Hematopoietic multipotent progenitor cell treated with erythropoietin and hydrocortisone succinate and interleukin-3 and kit ligand, for 17 days (in vitro differentiated cells): ENCODE measurements at regions not wholly inside any gene's neighbourhood (a gene's known extent, or its start where the extent isn't known, plus 50 kb on each side); places are given as distances from the start of the nearest gene placed in this dataset.
"Not testable (repeated sequence)": the region's sequence is repeated elsewhere in the genome, so short reads cannot be mapped to it uniquely, and the experiment has no call there.

Experiments
- DNase-seq: peaks from one replicate; pipeline ENCODE4 v3.0.0-alpha.2; 2015; ENCODE audit warnings: low spot score

DNA sequence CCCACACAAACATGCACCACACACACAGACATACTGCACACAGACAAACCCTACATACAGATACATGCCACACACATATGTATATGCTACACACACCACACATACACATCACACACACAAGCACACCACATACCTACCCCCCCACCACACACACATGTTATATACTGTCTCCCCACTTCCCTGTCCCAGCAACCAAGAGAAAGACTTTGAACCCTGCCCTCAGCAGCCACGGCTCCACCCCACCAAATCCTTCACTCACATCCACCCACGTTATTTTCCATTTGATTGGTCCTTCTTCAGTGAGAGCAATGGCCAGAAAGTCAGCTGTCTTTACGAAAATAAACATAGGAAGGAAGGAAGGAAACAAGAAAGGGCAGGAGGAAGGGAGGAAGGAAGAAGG lies 479.8 kb downstream of the DIRAS2 start:
- DNase-seq = no peak

DNA sequence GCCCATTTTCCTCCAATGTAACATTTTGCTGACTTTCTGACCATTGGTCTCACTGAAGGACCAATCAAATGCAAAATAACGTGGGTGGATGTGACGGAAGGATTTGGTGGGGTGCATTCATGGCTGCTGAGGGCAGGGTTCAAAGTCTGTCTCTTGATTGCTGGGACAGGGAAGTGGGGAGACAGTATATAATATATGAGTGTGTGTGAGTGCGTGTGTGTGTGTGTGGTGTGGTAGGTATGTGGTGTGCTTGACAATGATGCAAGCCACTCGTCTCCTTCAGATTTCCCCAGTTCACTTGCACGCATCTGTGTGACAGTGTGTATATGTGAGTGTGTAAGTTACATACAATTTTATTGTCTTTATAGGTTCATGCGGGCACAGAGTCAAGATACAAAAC lies 477.3 kb downstream of the DIRAS2 start:
- DNase-seq = no peak

DNA sequence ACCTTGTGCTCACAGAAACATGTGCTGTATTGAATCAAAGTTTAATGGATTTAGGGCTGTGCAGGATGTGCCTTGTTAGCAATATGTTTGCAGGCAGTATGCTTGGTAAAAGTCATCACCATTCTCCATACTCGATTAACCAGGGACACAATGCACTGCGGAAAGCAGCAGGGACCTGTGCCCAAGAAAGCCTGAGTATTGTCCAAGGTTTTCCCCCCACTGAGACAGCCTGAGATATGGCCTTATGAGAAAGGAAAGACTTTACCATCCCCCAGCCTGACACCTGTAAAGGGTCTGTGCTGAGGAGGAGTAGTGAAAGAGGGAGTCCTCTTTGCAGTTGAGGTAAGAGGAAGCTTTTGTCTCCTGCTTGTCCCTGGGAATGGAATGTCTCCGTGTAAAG lies 476.2 kb downstream of the DIRAS2 start:
- not testable (repeated sequence) for DNase-seq

DNA sequence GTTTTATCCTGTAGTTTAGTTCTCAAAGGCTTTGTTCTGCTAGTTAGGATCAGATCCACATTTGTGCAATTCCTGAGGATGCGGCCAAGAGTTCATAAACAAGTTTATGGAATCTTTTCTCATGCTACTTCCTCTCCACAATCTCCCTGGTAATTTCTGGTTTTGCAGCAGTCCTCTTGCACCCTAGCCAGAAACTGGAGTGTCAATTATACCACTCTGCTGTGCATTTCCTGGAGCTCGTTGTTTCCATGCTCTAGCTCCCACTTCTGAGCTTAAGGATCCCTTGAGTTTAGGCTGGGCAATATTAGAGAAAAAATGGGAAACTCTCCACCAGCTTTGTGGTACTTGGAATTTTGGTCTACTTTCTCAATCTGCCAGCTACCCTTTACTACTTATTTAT lies 474.7 kb downstream of the DIRAS2 start:
- DNase-seq = no peak

- no peak for DNase-seq
Observed at GRCh38 chr9:90169490-90169889, 473.1 kb downstream of the DIRAS2 start.

DNA sequence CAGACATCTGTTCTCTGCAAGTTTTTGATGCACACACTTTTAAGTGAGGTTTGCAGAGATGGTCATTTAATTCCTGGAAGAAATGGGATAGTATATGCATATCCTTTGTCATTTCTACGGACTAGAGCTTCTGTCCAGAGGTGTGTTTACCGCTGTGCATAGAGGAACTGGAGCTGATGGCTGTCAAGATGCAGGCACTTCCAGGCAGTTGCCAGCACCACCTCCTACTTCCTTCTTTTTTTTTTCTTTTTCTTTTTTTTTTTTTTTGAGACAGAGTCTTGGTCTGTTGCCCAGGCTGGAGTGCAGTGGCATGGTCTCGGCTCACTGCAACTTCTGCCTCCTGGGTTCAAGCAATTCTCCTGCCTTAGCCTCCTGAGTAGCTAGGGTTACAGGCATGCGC lies 468.7 kb downstream of the DIRAS2 start:
- not testable (repeated sequence) for DNase-seq

DNA sequence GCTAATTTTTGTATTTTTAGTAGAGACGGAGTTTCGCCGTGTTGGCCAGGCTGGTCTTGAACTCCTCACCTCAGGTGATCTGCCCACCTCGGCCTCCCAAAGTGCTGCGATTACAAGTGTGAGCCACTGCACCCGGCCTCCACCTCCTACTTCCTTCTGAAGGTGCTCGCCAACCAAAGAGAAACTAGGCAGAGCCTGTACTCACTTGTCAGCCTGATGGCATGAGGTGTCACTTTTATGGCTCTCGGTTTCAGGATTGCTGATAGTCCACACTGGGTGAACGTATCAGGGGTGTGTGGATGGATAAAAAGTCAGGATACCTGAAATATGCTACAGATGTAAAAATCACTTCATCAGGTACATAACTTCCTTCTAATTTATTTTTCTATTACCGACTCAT lies 468.3 kb downstream of the DIRAS2 start:
- not testable (repeated sequence) for DNase-seq

GRCh38 chr9:90175257-90175656 lies 467.4 kb downstream of the DIRAS2 start:
- DNase-seq = no peak

DNA sequence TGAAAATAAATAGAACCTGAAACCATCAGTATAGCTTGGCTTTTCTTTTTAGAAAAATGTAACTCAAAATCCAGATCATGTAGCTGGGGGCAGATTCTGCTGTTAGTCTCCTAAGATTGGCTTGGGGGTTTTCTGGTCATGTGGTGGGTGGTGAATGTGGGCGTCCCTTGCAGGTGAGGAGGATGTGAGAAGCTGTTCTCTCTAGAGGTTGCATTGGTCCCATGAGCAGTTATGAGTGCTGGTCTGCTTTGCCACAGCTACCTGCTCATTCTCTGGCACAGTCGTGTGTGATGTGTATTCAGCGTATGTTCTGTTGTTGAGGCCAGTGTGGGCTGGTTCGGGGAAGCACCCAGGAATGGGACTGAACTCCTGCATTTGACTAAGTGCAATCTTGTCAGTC lies 466.8 kb downstream of the DIRAS2 start:
- DNase-seq = no peak

GRCh38 chr9:90176901-90177300 lies 465.7 kb downstream of the DIRAS2 start:
- no peak for DNase-seq

DNA sequence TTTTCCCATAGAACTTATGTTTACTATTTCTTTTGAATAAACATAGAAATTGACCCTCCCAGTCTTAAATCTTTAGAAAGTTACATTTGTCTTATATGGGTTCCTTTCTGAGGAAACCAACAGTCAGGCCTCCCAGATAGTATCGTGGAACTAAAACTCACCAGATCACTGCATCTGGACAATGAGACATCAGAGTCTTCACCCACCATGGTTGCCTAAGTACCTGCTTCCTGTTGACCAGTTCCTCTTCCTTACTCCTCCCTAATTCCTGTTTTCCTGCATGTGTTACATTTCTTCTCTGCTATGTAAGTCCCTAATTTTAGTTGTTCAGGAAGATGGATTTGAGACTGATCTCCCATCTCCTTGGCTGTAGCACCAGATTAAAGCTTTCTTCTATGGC lies 462.2 kb downstream of the DIRAS2 start:
- DNase-seq = no peak

DNA sequence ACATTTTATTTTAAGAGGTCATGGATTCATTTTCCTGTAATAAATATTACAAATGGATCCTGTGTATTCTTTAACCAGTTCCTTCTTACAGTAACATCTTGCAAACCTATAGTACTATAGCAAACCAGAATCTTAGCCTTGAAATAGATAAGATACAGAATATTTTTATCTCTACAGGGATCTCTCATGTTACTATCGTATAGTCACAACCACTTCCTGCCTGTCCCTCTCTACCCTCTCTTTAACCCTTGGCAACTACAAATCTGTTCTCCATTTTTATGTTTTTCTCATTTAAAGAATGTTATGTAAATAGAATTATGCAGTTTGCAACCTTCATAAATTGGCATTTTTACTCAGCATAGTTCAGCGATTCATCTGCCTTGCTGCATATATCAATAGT lies 454.0 kb downstream of the DIRAS2 start:
- no peak for DNase-seq

GRCh38 chr9:90189306-90189705 lies 453.3 kb downstream of the DIRAS2 start:
- DNase-seq = no peak

GRCh38 chr9:90192465-90192864 lies 450.2 kb downstream of the DIRAS2 start:
- DNase-seq = not testable (repeated sequence)

- DNase-seq = no peak
Observed at GRCh38 chr9:90198956-90199355, 443.7 kb downstream of the DIRAS2 start.

DNA sequence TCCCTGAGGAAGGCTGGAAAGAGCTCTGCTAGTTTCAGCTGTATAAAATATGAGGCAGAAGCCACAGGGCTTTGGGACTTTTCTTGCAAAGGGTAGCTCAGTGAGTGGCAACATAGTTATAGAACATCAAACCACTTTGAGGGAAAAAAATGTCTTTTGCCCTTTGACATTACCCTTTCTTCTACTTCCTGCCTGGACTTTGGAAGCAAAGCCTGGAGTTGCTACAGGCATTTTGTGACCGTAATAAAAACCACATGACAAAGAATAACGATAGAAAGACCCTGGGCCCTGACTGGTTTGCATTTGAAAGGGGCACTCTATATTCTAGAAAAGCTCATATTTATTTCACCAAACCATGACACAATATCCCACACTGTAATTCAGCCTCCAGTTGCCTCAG lies 440.9 kb downstream of the DIRAS2 start:
- DNase-seq = no peak

- DNase-seq = no peak
Observed at GRCh38 chr9:90204128-90204831, 438.3 kb downstream of the DIRAS2 start.

DNA sequence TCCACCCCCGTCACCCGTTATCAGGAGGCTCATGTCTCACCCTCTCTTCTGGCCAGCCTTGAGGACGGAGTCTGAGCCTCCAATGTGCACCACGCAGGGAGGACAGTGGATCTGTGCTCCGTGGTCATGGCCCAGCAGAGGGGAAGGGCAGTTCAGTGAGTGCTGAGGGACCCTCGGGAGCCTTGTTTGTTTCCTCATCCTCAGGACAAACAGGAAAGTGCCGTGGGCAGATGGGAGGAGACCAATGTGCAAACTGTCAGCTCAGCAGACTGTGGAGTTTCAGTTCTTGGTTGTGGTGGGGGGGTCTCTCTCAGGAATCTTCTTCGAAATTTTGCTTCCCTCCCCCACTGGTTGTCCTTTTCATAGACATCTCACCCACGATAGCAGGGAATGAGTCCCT lies 429.6 kb downstream of the DIRAS2 start:
- DNase-seq = not testable (repeated sequence)

DNA sequence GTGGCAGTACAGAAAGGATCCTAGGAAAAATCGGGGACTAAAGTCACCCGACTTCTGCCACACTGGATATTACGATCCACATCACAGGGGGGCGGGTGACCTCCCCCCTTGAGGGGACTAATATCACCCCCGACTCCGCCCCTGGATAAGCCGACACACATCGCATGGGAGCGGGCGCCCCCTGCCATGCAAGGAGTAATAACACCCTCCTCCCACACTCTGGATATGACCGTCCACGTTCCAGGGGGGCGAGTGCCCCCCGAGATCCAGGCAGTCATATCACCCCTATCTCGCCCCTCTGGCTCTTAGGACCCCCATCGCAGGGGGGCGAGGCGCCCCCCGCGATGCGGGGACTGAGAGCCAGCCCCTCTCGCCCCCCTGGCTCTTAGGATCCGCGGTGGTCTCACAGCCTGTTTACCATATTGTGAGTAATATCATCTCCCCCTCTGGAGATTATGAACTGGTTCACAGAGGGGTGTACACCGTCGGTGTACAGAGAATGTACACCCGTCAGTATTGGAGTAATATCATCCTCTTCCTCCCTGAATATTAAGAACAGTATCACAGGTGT lies 423.0 kb downstream of the DIRAS2 start:
- no peak for DNase-seq

DNA sequence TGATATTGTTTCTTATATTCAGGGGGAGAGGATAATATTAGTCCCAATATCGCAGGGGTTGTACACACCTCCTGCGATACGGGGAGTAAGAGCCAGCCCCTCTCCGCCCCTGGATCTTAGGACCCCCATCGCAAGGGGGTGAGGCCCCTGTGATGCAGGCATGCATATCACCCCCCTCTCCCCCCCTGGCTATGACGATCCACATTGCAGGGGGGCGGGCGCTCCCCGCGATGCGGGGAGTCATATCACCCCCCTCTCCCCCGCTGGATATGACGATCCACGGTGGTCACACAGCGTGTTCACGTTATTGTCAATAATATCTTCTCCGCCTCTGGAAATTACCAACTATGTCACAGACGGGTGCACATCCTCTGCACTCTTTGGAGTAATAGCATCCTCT lies 420.7 kb downstream of the DIRAS2 start:
- DNase-seq = not testable (repeated sequence)

GRCh38 chr9:90226839-90227338 lies 415.7 kb downstream of the DIRAS2 start:
- not testable (repeated sequence) for DNase-seq

DNA sequence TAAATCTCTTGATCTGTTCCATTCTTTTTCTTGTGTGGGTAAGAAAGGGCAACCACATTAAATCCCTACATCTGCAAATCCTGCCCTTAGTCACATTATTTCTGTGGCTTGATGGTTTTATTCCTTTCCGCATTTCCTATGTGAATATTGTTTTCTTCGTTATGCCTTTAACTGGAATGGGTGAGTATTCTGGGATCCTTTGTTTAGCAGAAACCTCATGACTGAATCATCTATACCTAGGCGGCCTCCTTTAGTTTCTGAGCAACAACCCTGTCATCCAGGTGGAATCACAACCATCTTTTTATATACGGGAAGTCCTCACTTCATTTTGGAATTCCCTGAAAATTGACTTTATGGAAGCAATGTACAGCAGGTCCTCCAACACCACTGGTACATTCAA lies 409.5 kb downstream of the DIRAS2 start:
- DNase-seq = not testable (repeated sequence)

- DNase-seq = no peak
Observed at GRCh38 chr9:90240541-90240940, 402.1 kb downstream of the DIRAS2 start.

- no peak for DNase-seq
Observed at GRCh38 chr9:90245661-90246060, 397.0 kb downstream of the DIRAS2 start.
